HG03064 (cell line): ENCODE measurements at regions not wholly inside any gene's neighbourhood (a gene's known extent, or its start where the extent isn't known, plus 50 kb on each side); places are given as distances from the start of the nearest gene placed in this dataset.

Source experiments
- ATAC-seq: cut with Tn5 transposase; IDR thresholded peaks from one replicate; pipeline ENCODE4 v1.9.1; 2021; ENCODE audit warnings: low read depth; ENCODE audit not compliant: unreplicated experiment

DNA sequence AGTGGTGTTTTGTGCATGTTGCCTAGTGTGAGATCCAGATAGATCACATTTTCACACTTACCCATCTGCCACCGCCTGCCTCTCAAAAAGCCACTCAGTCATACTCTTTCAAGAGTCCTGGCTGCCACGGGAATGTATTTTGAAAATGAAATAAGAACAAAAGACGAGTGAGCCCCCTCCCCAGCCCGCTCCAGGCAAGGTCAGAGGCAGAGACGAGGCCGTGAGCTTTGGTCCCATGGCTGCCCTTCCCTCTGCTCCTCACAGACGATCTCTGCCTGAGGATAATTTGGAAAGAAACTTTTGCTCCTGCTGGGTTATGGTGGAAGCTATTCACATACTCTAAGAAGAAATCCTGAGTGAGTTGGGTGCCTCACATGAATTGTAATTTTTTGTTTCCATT lies 924.3 kb downstream of the BCL11B start:
- no peak for ATAC-seq

- no peak for ATAC-seq
Observed at GRCh38 chr14:98348505-98348904, 923.5 kb downstream of the BCL11B start.

DNA sequence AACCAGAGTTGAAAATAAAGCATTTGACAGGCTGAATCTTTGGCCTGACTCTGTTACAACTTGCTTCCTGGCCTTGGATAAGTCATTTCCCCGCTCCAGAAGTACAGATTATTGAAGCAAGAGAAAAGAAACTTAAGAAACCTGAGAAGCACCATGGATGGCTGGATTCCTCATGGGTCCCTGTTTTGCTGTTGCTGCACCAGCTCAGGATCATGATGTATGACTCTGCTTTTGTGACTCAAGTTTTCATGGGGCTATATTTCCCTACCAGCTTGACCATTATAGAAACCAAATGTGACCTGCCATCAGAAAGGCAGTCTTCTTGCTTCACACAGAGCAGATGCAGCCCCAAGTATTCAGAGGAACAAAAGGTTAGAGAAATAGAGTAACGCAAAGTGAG lies 921.8 kb downstream of the BCL11B start:
- no peak for ATAC-seq

DNA sequence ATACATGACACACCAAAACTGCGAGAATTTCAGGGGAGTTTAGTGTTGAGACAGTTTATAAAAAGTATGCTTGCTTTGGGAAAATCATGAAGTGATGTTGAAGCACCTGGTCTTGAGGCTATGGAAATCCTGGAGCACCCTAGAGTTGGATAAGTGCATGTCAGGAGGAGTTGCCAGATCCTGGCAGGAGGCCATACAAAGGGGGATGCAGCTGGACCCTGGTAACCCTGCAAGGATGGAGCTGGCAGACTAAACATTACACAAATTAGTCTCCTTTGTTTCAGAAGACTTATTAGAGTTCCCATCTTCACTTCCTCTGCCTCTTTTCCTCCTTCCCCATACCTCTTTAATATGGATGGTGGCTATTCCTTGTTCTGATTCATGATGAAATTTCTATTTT lies 907.0 kb downstream of the BCL11B start:
- ATAC-seq = no peak

GRCh38 chr14:98366429-98366828 lies 905.6 kb downstream of the BCL11B start:
- ATAC-seq = no peak

GRCh38 chr14:98368221-98368620 lies 903.8 kb downstream of the BCL11B start:
- ATAC-seq = no peak

DNA sequence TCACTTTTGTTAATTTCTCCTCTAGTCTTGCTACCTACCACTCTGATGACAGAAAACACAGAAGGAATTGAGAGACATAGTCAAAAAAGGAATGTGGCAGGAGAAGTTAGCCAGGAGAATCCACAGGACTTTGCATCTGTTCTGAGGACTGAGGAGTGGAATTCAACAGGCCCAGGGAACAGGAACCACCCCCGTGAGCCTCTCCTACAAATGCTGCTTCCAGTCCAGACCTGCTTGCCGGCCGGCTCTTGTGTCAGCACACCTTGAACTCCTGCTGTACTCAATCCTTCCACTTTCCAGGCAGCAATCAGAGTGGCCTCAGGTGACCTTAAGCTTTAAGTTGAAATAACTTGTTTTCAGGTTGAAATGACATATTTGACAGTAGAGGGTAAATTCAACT lies 903.1 kb downstream of the BCL11B start:
- ATAC-seq = no peak

DNA sequence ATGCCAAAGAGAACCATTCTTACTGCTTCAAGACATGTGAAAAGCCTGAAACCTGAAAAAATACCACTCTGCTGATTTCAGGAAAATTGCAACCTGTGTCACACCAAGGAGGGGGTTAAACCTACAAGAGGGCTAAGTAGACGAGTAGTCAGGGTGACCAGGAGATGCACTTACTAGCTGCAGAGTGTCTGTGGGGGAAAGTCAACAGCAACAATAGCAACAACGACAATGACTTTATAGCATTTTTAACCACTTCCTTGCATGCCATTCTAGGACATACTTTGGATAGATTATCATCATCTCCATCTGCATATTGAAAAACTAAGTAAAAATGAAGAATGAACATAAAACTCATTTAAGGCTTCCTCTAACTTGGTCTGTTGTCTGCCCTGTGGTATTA lies 902.7 kb downstream of the BCL11B start:
- no peak for ATAC-seq

DNA sequence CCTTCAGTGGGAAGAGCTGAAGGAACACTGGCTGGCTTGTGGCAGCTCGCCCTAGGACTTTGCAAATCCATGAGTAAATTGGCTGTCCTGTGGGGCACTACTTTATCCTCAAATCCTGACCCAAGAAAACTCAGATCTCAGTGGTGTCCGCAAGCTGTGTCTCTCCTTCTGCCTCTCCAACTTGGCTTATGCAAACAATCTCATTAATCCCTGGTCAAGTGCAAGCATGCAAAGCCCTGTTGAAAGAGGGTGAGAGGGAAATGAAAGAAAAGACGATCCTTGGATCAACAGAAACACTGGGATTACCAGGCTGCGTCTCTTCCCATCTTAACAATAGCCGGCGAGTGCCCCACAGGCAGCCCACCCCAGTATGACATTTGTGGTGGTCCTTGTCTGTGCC lies 901.6 kb downstream of the BCL11B start:
- ATAC-seq = no peak

GRCh38 chr14:98371141-98371540 lies 900.9 kb downstream of the BCL11B start:
- ATAC-seq = no peak

DNA sequence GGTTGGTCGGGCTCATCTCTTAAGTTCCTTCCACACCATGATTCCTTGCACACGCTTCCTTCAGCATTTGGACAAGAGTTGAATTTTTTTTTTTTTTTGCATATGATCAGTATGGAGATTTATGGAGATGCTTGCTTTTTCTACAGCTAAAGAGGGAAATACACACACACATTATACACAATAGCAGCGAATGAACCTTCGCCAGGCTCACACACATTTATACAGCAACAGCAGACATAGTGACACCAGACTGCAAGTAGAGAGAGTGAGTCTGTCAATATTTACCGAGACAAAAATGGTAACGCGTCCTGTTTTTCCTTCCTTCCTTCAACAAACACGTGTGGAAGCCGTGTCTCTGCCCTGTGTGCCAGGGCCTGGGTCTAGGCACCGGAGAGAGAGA lies 897.9 kb downstream of the BCL11B start:
- no peak for ATAC-seq

GRCh38 chr14:98375566-98375965 lies 896.4 kb downstream of the BCL11B start:
- no peak for ATAC-seq

GRCh38 chr14:98379830-98380229 lies 892.2 kb downstream of the BCL11B start:
- ATAC-seq = no peak

GRCh38 chr14:98382662-98383061 lies 889.3 kb downstream of the BCL11B start:
- ATAC-seq = no peak

DNA sequence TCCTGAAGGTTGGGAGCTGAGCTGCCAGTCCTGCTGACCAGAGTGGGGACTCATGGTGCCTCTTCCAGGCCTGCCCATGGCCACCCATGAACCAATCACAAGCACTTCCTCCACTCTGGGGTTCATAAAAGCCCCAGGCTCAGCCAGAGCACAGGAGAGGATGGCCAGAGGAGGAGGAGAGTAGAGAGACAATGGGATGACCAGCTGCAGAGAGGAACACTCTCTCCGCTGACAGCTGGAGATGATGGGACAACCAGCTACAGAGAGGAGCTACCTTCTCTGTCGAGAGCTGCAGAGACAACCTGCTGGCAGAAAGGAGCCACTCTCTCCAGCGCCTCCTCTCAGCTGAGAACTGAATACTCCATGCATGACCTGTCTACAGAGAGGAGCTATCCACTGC lies 886.1 kb downstream of the BCL11B start:
- ATAC-seq = no peak

DNA sequence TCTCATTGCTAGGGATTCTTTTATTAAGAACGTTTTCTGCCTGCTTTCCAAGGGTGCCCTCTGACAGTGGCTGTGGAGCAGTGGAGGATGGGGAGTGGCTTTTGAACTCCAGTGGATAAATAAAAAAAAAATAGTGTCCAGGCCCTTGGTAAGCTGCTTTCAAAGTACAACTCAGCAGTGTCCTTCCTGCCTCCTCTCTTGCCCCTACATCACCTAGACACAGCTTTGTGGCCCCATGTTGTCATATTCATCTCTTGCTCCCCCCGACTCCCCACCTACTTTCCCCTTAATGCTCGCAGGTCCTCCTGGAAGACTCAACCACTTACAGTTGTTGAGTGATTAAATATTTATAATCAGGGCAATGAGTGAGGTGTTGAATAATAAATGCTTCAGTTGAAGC lies 880.9 kb downstream of the BCL11B start:
- ATAC-seq = no peak

GRCh38 chr14:98393527-98393926 lies 878.5 kb downstream of the BCL11B start:
- no peak for ATAC-seq

DNA sequence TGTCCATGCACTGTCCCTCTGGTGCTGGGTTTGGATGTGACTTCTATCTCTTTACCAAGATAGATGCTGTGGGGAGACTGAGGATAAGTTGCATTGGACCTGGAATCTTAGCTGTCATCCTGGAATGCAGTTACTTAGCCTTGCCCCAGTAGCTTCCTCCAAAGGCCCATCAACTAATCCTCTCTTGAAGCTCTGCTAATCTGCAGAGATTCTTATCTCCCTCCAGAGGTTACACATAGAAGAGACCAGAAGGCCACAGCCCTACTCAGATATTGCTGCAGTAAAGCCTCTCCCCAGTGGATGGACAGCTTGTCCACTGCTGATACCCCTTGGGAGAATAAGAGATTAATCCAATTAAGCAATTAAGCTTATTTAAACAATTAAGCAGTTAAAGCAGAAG lies 867.2 kb downstream of the BCL11B start:
- ATAC-seq = no peak

DNA sequence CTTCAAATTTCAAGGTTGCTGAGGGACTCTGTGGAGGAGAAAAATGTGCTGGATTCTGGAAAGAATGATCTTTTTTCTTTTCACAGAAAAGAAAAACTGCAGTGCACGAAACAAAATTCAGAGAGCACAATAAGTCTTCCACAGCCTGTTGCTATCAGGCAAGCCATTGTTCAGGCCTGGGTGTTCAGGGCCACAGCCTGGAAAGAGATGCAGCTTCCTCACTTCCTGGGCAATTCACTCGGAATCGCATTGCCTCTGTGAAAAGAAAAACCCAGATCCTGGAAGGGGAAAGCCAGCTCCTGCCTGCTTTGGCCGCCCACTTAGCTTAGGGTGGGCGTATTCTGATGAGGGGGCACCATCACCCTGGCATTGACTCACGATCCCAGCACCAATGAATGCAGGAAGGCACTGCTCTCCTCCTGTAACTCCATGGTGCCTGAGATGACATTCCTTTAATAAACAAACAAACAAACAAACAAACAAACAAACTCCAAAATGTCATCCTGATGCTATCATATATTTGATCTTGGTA lies 863.9 kb downstream of the BCL11B start:
- no peak for ATAC-seq

DNA sequence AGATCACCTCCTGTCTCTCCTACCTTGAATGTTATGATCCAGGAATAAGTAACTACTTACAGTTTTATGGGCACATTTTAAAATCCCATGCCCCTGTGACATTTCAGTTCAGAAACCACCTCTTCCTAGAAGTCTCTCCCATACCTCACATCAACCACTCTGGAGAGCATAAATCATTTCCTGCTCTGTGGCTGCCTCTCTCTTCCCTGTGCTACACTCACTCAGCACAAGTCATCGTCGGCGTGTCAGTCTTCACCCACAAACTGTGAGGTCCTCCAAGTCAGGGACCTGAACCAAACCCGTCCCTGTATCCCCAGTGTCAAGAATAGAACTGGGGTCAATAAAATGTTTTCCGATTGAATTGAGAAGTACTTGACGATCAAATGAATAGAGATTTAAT lies 863.3 kb downstream of the BCL11B start:
- ATAC-seq = no peak

- ATAC-seq = no peak
Observed at GRCh38 chr14:98411154-98411553, 860.8 kb downstream of the BCL11B start.

- ATAC-seq = no peak
Observed at GRCh38 chr14:98412431-98412830, 859.6 kb downstream of the BCL11B start.

GRCh38 chr14:98415766-98416165 lies 856.2 kb downstream of the BCL11B start:
- no peak for ATAC-seq
